NCI-H2029 treated with DMSO at 0.1 percent for 48 hours (cell line): ENCODE measurements at regions not wholly inside any gene's neighbourhood (a gene's known extent, or its start where the extent isn't known, plus 50 kb on each side); places are given as distances from the start of the nearest gene placed in this dataset.

Experiments
- DNase-seq: peaks from one replicate; lab custom pipeline; 2025; lab: John Stamatoyannopoulos, UW

- peak; percentile 37 for DNase-seq
These were observed 81.0 kb upstream of the CACUL1 start for GRCh38 chr10:118835682-118836326.

- no peak for DNase-seq
These were observed 83.6 kb upstream of the CACUL1 start for GRCh38 chr10:118838364-118838763.

DNA sequence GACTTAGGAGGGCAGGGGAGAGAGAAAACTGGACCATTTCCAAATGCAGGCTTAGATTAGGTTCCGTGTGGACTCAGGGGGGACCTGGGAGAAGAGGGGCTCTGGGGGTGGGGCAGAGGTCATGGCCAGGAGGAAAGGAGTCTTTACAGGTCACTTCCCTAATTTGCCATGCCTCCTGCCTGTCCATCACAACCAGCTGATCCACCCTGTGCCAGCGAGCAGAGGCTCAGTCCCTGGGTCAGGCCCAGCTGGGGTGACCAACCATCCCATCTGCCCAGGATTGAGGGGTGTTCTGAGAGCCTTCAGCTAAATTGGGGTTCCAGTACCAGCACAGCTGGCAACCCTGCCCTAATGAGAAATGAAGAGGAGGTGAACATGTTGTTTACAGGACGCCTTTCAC, 84.6 kb upstream of the CACUL1 start:
- DNase-seq: no peak

DNA sequence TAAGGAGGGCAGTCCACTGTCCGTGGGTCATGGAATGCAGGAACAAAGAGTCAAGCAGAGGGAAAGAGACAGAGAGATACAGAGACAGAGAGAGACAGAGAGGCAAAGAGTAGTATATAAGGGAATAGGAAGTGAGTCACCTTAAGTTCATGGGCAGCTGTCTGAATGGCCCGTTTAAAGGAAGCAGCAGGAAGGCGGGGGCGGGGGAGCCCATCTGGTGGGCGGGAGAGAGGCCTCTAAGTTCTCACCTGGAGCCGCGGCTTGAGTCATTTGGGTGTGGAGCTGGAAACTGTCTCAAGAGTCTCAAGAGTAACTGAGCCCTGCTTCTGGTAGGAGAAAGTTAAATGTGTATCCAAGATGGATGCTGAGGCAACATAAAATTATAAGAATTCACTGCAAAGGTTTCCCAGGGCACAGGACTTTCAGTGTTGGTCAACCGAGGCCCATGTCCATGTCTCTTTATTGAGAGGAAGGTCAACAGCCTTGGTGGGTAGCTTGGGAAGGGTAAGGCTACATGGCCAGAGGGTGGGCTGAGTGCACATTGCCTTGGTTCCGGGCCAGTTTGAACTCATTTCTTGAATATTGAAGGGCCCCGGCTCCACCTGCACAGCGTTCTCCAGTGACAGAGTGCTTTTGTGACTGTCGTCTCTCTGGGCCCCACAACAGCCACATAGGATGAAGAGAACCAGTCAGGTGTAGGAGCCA, 85.5 kb upstream of the CACUL1 start:
- DNase-seq: no peak

- DNase-seq: no peak
These were observed 86.2 kb upstream of the CACUL1 start for GRCh38 chr10:118840776-118841468.

DNA sequence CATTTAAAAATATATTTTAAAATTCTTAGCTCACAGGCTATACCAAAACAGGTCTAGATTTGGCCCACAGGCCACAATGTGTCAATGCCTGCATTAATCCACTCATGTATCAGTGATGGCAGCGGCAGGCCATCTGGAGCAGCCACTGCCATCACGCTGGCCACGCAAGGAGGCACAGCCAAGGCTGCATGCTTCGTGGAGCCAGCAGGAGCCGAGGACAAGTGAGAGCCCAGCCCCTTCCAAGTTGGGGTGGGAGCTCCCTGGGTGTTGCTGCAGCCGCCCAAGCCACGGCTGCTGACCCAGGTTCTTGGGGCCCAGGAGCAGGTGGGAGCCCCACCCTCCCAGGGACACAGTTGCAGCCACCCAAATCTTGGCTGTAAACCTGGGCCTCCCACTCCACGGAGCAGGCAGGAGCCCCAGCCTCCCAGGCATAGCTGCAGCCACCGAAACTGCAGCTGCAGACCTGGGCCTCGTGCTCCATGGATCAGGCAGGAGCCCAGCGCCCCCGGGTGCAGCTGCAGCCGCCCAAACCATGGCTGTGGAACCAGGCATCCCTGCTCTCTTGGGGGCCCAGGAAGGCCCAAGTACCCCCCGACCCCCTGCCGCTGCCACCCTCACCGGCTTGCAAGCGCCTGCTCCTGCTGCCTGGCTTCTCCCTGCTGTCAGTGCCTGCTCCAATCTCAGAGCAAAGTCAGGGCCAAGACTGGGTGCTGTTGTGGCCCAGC, 87.3 kb upstream of the CACUL1 start:
- no peak for DNase-seq

DNA sequence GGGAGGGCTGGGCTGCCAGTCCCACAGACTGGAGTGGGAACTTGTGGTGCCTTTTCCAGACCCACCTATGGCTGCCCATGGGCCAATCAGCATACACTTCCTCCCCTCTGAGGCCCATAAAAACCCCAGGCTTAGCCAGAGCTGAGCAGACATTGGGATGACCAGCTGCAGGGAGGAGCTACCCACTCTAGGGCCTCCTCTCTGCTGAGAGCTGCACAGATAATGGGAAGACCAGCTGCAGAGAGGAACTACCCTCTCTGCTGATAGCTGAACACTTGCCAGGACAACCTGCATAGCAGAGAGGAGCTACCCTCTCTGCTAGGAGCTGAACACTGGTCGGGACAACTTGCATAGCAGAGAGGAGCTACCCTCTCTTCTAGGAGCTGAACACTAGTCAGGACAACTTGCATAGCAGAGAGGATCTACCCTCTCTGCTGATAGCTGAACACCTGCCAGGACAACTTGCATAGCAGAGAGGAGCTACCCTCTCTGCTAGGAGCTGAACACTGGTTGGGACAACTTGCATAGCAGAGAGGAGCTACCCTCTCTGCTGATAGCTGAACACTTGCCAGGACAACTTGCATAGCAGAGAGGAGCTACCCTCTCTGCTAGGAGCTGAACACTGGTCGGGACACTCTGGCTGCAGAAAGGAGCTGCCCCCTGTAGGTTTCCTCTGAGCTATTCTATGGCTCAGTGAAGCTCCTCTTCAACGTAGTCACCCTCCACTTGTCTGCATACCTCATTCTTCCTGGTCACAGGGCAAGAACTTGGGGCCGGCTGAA, 88.3 kb upstream of the CACUL1 start:
- DNase-seq: no peak

DNA sequence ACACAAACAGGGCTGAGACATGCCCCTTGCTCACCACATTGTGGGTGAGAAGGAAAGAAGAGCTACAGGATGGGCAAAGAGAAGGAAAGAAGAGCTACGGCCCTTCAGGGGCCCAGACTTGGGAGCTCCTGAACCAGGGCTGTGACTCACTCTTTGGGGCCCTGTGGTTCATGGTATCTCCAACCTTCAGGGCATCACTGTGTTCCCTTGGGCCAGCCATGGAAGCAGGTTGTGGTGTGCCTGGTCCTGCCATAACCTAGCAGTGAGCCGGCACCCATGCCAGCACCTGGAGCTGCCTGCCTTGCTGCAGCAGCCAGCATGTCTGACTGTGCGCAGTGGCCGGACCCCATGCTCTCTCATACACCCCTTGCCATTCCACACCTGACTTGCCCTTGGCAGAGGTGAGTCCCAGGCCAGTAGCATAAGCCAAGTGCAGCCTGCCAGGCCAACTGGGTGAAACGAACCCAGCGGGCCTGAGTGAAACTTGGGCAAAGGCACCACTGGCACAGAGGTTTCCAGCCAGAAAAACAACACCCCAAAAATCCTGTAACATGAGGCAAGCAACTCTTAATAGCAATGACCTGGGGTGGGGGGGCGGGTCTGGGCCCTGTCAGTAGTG, 89.0 kb upstream of the CACUL1 start:
- DNase-seq: no peak

DNA sequence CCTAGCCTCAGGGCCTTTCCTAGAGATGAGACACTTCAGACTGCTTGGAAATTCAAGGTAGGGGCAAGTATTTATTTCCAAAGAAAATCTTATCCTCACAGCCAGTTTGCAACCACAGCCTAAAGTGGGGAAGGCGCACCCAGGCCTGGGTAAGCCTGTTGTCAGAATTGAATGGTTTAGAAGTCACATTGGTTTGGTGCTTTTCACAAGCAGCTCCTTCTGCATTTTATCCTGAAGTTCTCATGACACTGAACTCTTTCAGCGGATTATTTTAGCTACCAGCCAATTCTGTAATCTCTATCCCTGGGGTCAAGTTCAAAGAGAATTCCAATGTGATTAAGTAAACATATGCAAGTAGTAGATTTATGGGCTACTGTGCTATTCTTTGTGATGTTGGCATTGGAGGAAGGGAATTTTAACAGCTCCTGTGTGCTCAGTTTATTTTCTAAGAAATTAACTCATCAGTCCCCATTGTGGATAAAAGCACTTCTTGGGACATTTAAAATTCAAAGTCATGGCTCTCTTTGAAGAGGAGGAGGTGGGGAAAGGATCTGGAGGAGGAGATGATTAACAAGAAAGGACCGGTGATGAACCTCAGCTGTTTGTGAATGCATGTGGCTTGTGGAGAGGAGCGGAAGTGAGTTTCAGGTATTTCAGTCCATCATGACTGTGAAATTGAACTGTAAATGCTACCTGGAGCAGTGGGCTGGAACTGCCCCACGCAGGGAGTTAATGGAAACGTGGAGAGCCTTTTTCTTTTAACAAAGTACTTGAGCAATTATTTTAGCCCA, 90.2 kb upstream of the CACUL1 start:
- no peak for DNase-seq

DNA sequence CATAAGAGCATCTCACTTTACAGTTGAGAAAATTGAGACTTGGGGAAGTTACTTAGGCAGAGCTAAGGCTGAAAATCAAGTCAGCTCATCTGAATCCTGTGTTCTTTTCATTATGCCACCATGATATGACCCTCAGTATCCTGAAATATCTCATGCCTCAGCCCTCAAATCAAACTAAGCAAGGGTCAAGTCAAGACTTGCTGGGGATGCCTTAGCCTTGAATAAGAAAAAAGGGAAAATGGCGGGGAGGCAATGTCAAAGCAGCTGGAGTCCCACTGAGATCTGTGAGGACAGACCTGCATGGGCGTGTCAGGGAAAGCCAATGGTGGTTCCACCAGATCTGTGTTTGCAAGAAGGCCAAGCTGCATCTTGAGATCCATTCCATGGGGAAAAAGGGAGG, 91.0 kb upstream of the CACUL1 start:
- DNase-seq: no peak

DNA sequence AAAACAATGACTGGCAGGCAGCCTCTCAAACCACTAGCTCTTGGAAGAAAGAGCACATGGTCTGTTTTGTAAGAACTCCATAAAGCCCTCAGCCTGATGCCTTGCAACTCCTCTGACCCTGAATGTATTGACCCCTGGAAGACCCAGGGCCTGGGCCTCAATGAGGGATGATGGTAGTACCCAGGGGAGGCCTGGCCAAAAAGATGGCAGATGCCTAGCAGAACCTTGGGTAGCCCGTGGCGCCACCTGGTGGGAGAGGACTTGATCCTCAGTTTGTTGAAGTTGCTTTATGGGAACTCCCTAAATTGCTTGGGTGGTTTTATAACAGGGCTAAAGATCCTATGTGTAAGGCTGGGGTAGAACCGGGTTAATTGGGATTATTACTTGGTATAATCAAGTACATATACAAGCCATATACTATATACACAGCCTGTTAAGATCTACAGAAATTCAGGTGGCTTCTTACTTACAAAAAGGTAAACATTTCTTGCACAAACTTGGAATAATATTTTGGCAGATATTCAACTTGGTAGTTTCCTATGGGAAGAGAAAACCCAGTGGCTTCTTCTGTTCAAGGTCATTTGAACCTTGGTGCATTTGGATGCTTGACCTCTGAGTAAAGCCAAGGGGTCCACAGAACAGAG, 95.8 kb upstream of the CACUL1 start:
- DNase-seq: no peak

DNA sequence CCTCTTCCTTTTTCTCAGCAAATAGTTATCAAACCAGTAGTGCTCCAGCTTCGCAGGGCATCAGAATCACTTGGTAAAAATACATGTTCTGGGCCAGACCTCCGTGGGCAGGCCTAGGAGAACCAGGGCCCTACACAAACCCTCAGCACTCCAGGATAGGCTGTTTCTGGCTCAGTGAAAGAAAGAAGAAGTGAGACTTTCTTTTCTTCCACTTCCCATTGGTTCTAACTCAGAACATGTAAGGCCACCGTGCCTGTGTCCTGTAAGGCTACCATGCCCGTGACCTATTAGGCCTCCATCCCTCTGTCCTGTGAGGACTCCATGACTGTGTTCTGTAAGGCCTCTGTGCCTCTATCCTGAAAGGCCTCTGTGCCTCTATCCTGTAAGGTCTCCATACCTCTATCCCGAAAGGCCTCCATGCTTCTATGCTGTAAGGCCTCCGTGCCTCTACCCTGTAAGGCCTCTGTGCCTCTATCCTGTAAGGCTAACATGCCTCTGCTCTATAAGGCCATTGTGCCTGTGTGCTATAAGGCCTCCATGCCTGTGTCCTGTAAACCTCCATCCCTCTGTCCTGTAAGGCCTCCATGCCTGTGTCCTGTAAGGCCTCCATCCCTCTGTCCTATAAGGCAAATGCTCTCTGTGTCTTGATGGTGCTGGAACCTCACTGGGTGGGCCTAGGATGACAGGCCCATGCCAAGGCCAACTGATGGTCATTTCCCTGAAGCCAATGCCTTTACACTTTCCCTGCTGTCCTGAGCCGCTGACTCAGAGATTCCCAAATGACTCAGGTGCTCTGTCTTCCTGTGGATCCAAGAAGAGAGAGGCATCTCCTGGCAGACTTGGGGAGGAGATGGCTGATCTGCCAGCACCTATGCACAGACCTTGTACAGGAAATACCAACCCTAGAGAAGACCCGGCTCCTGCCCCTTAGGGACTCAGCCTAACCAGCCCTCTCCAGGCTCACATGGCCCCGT, 96.6 kb upstream of the CACUL1 start:
- DNase-seq: no peak

GRCh38 chr10:118853916-118854315, 99.1 kb upstream of the CACUL1 start:
- DNase-seq: no peak

DNA sequence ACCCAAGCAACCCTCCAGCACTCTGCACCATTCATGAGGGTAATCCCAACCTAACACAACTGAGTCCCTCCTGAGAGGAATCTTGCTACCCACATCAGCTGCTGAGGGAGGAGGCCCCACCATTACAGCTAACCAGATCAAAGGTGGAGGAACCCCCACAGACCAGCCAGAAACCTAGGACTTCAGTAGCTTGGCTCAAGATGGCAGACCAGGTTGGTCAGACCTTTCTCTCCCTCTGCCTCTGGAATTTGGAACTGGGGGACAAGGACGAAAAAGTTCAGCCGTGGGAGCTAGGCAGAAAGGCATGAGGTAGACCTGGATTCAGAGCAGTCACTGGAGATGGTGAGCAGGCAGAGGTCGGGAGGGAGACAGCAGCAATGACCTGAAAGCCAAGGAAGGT, 101.3 kb upstream of the CACUL1 start:
- no peak for DNase-seq

DNA sequence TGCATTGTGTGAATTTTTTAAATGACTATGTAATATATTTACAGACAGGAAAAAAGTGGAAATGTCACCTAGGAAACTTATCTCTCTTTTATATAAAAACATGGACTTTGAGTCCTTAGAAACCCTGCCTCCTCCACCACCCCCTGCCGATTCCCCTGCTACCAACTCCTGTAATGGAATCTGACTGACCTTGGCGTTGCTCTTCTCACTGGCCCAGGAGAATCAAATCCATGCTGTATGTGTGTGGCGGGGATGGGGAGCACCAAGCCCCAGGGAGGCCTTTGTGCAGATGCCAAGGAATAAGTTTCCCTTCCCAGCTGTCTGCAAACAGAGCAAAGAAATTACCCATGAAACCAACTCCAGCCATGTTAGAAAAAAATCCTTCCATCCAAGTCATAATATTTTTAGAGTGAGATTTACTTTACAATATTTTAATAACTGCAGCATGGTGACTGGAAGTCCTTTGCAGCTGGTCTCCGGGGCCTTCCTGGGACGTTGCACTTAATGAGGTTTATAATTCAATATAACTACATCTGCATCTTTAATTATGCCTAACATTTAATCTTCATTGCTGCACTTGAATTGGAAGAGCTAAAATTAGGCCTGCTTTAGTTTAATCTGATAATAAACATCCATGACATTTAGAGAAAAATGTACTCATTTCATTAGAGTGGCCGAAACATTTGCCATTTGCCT, 111.4 kb upstream of the CACUL1 start:
- no peak for DNase-seq

- DNase-seq: no peak
These were observed 113.0 kb upstream of the CACUL1 start for GRCh38 chr10:118867768-118868167.

- no peak for DNase-seq
These were observed 113.8 kb upstream of the CACUL1 start for GRCh38 chr10:118868589-118868988.
